ENCODE measurements at regions not wholly inside any gene's neighbourhood (a gene's known extent, or its start where the extent isn't known, plus 50 kb on each side); places are given as distances from the start of the nearest gene placed in this dataset.

- TF ChIP-seq CTCF (IDR thresholded peaks at IDR 0.05; ENCODE audit: borderline replicate concordance, insufficient read depth, low read depth, low read length): no peak
These were observed 331.6 kb downstream of the DLEU7 start for GRCh38 chr13:50511877-50512341.

GRCh38 chr13:50512474-50513299, 330.8 kb downstream of the DLEU7 start:
- H3K4me3 ChIP-seq (ENCODE audit: low read depth, low read length): peak overlapping the region; percentile 6
- no peak for TF ChIP-seq CTCF (IDR thresholded peaks at IDR 0.05; ENCODE audit: borderline replicate concordance, insufficient read depth, low read depth, low read length)

More at GRCh38 chr13:50511877-50512341, 331.6 kb downstream of the DLEU7 start:
- no peak overlapping the region for H3K4me3 ChIP-seq (ENCODE audit: low read depth, low read length)

- H3K4me3 ChIP-seq (ENCODE audit: low read depth, low read length): no peak overlapping the region
- TF ChIP-seq CTCF (IDR thresholded peaks at IDR 0.05; ENCODE audit: borderline replicate concordance, insufficient read depth, low read depth, low read length): no peak
These were observed 330.1 kb downstream of the DLEU7 start for GRCh38 chr13:50513300-50513877.

- H3K4me3 ChIP-seq (ENCODE audit: low read depth, low read length): no peak overlapping the region
- no peak for TF ChIP-seq CTCF (IDR thresholded peaks at IDR 0.05; ENCODE audit: borderline replicate concordance, insufficient read depth, low read depth, low read length)
These were observed 329.2 kb downstream of the DLEU7 start for GRCh38 chr13:50514249-50514648.

- no peak overlapping the region for H3K4me3 ChIP-seq (ENCODE audit: low read depth, low read length)
- TF ChIP-seq CTCF (IDR thresholded peaks at IDR 0.05; ENCODE audit: borderline replicate concordance, insufficient read depth, low read depth, low read length): no peak
These were observed 325.4 kb downstream of the DLEU7 start for GRCh38 chr13:50518131-50518530.

- no peak overlapping the region for H3K4me3 ChIP-seq (ENCODE audit: low read depth, low read length)
- no peak for TF ChIP-seq CTCF (IDR thresholded peaks at IDR 0.05; ENCODE audit: borderline replicate concordance, insufficient read depth, low read depth, low read length)
These were observed 324.7 kb downstream of the DLEU7 start for GRCh38 chr13:50518781-50519201.

- no peak for TF ChIP-seq CTCF (IDR thresholded peaks at IDR 0.05; ENCODE audit: borderline replicate concordance, insufficient read depth, low read depth, low read length)
- H3K4me3 ChIP-seq (ENCODE audit: low read depth, low read length): no peak overlapping the region
These were observed 323.6 kb downstream of the DLEU7 start for GRCh38 chr13:50519866-50520265.
